Medulla oblongata (tissue), 1 donor: ENCODE measurements at regions not wholly inside any gene's neighbourhood (a gene's known extent, or its start where the extent isn't known, plus 50 kb on each side); places are given as distances from the start of the nearest gene placed in this dataset.
"Not testable (repeated sequence)": the region's sequence is repeated elsewhere in the genome, so short reads cannot be mapped to it uniquely, and the experiment has no call there.

Source experiments
- DNase-seq: peaks from one replicate; pipeline ENCODE4 v3.0.0-alpha.2; 2015; ENCODE audit errors: extremely low spot score

- DNase-seq: not testable (repeated sequence)
These were observed 93.7 kb upstream of the BASP1 start for GRCh38 chr5:17123773-17124172.

DNA sequence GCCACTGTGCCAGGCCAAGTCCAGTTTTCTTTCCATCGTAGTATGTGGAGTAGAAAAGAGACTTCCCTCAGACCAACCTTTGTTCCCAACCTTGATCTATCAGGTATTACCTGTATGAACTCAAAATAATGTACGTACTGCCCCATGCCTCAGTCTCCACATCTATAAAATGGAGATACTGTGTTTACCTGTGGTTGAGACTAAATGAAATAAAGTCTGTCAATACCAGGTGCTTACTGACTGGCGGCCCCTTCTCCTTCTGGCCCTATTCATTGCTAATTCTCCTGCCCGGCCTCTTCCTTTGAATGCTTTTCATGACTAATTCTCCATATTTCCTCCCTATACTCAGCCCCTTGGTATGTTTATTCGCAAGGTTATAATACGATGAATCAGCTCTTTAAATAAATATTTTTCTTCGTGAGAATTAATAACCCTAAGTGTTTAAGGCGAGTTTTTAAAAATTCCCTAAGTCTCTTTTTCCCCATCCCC is 89.6 kb upstream of the BASP1 start:
- no peak for DNase-seq

DNA sequence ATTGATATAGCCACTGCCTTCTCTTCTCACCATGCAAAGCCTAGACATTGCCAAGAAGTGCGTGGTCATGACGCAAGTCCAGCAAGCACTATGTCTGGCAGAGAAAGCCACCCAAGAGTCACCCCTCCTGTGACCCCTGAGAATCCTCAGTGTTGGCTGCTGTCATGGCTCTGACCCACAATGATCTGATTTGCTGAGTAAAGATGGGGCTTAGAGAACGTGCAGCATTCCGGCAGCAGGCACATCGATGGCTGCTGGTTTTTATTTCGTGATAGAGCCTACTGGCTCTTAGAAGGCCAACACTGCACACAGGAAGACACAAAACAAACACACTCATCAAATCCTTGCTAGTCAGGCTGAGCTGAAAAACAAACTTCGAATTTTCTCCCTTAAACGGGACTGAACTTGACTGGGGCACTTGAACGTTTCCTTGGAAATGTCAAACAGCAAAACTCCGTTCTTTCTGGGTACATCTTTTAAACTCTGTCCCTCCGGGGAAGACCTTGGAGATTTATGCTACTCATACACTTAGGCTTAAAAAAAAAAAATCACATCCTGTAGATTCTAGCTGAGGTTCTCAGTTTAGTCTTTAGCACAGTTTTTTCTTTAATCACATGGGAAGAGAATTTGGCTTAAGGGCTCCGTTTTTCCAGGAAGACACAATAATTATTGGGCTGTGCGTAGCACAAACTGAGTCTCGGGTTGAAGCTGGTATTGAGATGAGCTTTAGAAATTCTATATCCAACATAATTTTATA is 88.2 kb upstream of the BASP1 start:
- no peak for DNase-seq

DNA sequence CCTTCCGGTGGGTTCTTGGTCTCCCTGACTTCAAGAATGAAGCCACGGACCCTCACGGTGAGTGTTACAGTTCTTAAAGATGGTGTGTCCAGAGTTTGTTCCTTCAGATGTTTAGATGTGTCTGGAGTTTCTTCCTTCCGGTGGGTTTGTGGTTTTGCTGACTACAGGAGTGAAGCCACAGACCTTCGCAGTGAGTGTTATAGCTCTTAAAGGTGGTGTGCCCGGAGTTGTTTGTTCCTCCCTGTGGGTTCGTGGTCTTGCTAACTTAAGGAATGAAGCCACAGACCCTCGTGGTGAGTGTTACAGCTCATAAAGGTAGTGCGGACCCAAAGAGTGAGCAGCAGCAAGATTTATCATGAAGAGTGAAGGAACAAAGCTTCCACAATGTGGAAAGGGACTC is 87.1 kb upstream of the BASP1 start:
- not testable (repeated sequence) for DNase-seq

GRCh38 chr5:17132444-17133083 is 84.9 kb upstream of the BASP1 start:
- DNase-seq: peak; percentile 38

- no peak for DNase-seq
These were observed 82.4 kb upstream of the BASP1 start for GRCh38 chr5:17135050-17135449.

- DNase-seq: no peak
These were observed 74.1 kb upstream of the BASP1 start for GRCh38 chr5:17143335-17143734.

DNA sequence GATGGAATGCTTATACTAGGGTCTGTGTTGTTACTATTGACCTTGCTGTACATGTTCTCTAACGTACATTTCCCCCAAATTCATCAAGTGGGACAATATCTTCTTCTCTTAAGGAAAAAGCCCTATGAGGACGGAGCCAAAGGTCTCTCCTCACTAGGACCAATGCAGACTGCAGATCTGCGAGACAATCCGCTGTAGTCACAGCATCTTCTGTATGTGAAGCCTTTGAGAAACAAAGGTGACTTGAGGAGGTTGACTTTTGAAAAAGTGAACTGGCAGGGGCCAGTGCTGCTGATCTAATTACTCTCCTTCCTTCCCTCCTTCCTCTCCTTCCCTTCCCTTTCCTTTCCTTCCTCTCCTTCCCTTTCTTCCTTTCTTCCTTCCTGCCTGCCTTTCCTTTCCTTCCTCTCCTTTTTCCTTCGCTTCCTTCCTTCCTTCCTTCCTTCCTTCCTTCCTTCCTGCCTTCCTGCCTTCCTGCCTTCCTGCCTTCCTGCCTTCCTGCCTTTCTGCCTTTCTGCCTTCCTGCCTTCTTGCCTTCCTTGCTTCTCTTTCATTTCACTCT is 71.1 kb upstream of the BASP1 start:
- DNase-seq: no peak

DNA sequence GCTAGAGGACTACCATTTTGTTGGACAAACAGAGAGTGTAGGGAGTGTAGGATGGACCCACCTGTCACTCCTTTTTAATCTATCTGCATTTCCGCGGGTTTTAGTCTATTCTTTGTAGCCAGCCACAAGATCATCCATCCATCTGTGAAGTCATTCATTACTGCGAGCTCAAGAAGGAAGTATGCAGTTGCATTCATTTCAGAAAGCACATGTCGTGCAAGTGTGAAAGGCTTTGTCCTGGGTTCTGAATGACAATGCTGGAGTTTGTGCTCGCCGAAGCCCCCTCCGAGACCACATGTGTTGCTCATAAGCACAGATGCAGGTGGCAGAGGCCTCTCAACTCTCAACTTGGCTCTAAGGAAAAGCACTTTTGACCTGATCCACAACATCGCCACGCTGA is 70.3 kb upstream of the BASP1 start:
- no peak for DNase-seq

DNA sequence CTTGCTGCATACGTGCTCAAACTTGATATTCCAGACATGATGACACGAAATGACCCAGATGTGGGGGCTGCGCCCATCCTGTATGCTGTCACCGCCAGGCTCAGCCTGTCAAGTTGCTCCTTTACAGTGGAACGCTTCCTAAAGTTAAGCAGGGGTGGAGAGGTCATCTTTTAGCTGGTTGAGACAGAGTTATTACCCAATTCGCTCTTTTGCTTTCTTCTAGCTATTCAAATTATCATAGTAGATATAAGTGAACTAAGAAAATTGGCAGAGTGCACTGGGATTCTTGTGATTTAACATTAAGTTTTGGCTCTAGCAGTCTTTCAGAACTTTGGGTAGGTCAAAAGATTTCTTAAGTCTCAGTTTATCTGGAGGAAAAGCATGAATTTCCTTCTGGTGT is 69.8 kb upstream of the BASP1 start:
- DNase-seq: no peak

- no peak for DNase-seq
These were observed 69.0 kb upstream of the BASP1 start for GRCh38 chr5:17148481-17148880.

GRCh38 chr5:17149786-17150185 is 67.6 kb upstream of the BASP1 start:
- no peak for DNase-seq

- DNase-seq: no peak
These were observed 66.9 kb upstream of the BASP1 start for GRCh38 chr5:17150531-17150930.

DNA sequence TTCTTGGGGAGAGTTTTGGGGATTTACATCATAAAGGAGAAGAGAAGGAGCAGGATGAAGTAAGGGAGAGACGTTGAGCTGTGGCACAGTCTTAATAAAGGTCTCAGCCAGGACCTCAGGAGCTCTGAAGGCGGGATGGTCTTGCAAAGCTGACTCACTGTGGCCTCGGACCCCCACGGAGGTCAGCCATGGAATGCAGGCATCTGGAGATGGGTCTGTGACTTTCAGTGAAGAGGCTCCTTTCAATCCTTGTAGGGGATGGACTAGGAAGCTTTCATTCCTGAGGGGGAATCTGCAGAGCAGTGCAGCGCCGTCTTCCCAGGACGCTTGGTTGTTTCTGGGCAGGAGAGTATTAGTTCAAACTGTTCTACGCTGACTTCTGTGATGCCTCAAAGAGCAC is 65.7 kb upstream of the BASP1 start:
- no peak for DNase-seq

- DNase-seq: no peak
These were observed 63.0 kb upstream of the BASP1 start for GRCh38 chr5:17154211-17154996.

GRCh38 chr5:17156463-17156862 is 61.0 kb upstream of the BASP1 start:
- DNase-seq: no peak

DNA sequence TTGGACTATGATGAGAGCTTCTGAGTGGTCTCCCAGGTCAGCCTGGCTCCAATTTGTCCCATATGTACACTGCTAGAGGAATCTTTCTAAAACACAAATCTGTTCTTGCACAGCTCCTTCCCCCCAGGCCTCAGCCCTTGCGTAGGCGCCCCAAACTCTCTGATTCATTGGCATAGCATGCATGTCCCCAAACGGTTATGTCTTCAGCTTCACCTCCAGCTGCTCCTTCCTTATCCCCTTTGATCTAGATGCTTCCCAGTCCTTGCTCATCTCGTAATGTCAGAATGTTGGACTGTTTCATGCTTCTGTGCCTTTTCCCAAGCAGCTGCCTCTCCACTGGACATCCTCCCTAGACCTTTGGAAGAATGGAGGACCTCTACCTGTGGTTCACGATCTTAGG is 60.1 kb upstream of the BASP1 start:
- no peak for DNase-seq

DNA sequence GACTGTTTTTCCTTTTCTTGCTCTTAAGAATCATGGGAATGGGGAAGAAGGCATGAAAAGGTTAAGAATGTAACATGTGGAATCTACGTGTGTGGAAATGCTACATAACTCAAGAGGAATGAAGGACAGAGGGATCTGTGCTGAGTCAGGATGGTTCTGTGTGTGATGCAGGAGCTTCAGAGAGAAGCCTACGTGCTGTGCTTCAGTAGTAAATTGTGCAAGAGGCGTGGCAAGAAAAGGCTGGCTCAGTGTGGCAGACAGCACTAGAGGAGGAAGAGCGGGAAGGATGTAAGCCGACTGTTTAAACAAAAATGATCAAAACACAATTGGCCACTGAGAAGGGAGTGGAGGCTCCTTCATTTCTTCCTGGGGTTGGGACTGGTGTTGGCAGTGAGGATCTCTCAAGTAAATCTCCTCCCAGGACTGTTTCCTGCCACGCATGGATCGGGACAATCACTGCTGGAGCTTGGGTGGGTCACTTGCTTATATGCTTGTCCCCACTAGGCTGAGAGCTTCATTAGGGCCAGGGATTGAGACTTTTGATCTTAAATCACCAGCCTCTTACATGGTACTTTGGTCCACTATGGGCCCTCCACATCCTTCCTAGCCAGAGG is 59.4 kb upstream of the BASP1 start:
- no peak for DNase-seq

- DNase-seq: no peak
These were observed 56.7 kb upstream of the BASP1 start for GRCh38 chr5:17160756-17161040.

- DNase-seq: no peak
These were observed 55.8 kb upstream of the BASP1 start for GRCh38 chr5:17161662-17162061.

- no peak for DNase-seq
These were observed 54.2 kb upstream of the BASP1 start for GRCh38 chr5:17163221-17163620.
